ENCODE measurements at regions not wholly inside any gene's neighbourhood (a gene's known extent, or its start where the extent isn't known, plus 50 kb on each side); places are given as distances from the start of the nearest gene placed in this dataset.
"Not testable (repeated sequence)": the region's sequence is repeated elsewhere in the genome, so short reads cannot be mapped to it uniquely, and the experiment has no call there.

DNA sequence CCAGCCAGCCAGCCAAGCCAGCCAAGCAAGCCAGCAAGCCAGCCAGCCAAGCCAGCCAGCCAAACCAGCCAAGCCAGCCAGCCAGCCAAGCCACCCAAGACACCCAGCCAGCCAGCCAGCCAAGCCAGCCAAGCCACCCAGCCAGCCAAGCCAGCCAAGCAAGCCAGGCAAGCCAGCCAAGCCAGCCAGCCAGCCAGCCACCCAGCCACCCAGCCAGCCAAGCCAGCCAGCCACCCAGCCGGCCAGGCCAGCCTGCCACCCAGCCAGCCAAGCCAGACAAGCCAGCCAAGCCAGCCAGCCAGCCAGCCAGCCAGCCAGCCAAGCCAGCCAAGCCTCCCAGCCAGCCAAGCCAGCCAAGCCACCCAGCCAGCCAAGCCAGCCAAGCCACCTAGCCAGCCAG is 333.6 kb upstream of the PLGLB2 start:
- 49% methylated on average over 1 of the region's 1 CpG for WGBS
- H3K27me3 ChIP-seq (ENCODE audit: control insufficient read depth in 4 of 4, insufficient read depth in 4 of 4, low read length in 3 of 4); H3K4me1 ChIP-seq (ENCODE audit: control insufficient read depth in 4 of 4, insufficient read depth in 4 of 4, low read length in 3 of 4); H3K36me3 ChIP-seq (ENCODE audit: control insufficient read depth in 4 of 4, insufficient read depth in 3 of 4, low read depth in 1 of 4, low read length in 3 of 4); H3K9ac ChIP-seq (ENCODE audit: low read depth in 1 of 2, low read length in 2 of 2); H3K4me3 ChIP-seq (ENCODE audit: low read depth in 1 of 3, low read length in 3 of 3); H3K9me3 ChIP-seq (ENCODE audit: control insufficient read depth in 4 of 4, low read length in 3 of 4); DNase-seq (ENCODE audit: low spot score); H3K27ac ChIP-seq (ENCODE audit: low read depth in 1 of 2, low read length in 2 of 2): not testable (repeated sequence)

DNA sequence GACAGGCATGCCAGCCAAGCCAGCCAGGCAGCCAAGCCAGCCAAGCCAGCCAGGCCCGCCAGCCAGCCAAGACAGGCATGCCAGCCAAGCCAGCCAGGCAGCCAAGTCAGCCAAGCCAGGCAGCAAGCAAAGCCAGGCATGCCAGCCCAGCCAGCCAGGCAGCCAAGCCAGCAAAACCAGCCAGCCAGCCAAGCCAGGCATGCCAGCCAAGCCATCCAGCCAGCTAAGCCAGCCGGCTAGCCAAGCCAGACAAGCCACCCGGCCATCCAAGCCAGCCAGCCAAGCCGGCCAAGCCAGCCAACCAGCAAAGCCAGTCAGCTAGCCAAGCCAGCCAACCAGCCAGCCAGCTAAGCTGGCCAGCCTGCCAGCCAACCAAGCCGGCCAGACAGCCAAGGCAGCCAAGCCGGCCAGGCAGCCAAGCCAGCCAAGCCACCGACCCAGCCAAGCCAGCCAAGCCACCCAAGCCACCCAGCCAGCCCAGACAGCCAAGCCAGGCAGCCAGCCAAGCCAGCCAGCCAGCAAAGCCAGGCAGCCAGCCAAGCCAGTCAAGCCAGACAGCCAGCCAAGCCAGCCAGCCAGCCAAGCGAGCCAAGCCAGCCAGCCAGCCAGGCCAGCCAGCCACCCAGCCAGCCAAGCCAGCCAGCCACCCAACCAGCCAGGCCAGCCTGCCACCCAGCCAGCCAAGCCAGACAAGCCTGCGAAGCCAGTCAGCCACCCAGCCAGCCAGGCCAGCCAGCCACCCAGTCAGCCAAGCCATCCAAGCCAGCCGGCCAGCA is 332.9 kb upstream of the PLGLB2 start:
- H3K27me3 ChIP-seq (ENCODE audit: control insufficient read depth in 4 of 4, insufficient read depth in 4 of 4, low read length in 3 of 4); H3K36me3 ChIP-seq (ENCODE audit: control insufficient read depth in 4 of 4, insufficient read depth in 3 of 4, low read depth in 1 of 4, low read length in 3 of 4); H3K9me3 ChIP-seq (ENCODE audit: control insufficient read depth in 4 of 4, low read length in 3 of 4); H3K9ac ChIP-seq (ENCODE audit: low read depth in 1 of 2, low read length in 2 of 2); DNase-seq (ENCODE audit: low spot score); H3K27ac ChIP-seq (ENCODE audit: low read depth in 1 of 2, low read length in 2 of 2); H3K4me3 ChIP-seq (ENCODE audit: low read depth in 1 of 3, low read length in 3 of 3); H3K4me1 ChIP-seq (ENCODE audit: control insufficient read depth in 4 of 4, insufficient read depth in 4 of 4, low read length in 3 of 4): not testable (repeated sequence)
- WGBS = 80% methylated on average over 9 of the region's 10 CpGs

DNA sequence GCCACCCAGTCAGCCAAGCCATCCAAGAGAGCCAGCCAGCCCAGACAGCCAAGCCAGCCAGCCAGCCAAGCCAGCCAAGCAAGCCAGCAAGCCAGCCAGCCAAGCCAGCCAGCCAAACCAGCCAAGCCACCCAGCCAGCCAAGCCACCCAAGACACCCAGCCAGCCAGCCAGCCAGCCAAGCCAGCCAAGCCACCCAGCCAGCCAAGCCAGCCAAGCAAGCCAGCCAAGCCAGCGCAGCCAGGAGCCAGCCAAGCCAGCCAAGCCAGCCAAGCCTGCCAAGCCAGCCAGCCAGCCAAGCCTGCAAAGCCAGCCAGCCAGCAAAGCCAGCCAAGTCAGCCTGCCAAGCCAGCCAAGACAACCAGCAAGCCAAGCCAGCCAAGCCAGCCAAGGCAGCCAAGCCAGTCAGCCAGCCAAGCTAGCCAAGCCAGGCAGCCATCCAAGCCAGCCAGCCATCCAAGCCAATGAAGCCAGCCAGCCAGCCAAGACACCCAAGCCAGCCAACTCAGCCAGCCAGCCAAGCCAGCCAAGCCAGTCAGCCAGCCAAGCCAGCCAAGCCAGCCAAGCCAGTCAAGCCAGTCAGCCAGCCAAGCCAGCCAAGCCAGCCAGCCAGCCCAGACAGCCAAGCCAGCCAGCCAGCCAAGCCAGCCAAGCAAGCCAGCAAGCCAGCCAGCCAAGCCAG is 332.2 kb upstream of the PLGLB2 start:
- not testable (repeated sequence) for H3K27ac ChIP-seq (ENCODE audit: low read depth in 1 of 2, low read length in 2 of 2)
- 51% methylated on average over 1 of the region's 1 CpG for WGBS
- peak; percentile 34 for DNase-seq (ENCODE audit: low spot score)

DNA sequence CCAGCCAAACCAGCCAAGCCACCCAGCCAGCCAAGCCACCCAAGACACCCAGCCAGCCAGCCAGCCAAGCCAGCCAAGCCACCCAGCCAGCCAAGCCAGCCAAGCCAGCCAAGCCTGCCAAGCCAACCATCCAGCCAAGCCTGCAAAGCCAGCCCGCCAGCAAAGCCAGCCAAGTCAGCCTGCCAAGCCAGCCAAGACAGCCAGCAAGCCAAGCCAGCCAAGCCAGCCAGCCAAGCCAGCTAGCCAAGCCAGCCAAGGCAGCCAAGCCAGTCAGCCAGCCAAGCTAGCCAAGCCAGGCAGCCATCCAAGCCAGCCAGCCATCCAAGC is 331.7 kb upstream of the PLGLB2 start:
- WGBS = 83% methylated on average over 1 of the region's 1 CpG
- not testable (repeated sequence) for H3K27ac ChIP-seq (ENCODE audit: low read depth in 1 of 2, low read length in 2 of 2); H3K9ac ChIP-seq (ENCODE audit: low read depth in 1 of 2, low read length in 2 of 2); H3K27me3 ChIP-seq (ENCODE audit: control insufficient read depth in 4 of 4, insufficient read depth in 4 of 4, low read length in 3 of 4); H3K4me1 ChIP-seq (ENCODE audit: control insufficient read depth in 4 of 4, insufficient read depth in 4 of 4, low read length in 3 of 4); H3K36me3 ChIP-seq (ENCODE audit: control insufficient read depth in 4 of 4, insufficient read depth in 3 of 4, low read depth in 1 of 4, low read length in 3 of 4); DNase-seq (ENCODE audit: low spot score); H3K9me3 ChIP-seq (ENCODE audit: control insufficient read depth in 4 of 4, low read length in 3 of 4); H3K4me3 ChIP-seq (ENCODE audit: low read depth in 1 of 3, low read length in 3 of 3)

More for the DNA sequence above, 332.2 kb upstream of the PLGLB2 start:
- H3K4me1 ChIP-seq (ENCODE audit: control insufficient read depth in 4 of 4, insufficient read depth in 4 of 4, low read length in 3 of 4); H3K4me3 ChIP-seq (ENCODE audit: low read depth in 1 of 3, low read length in 3 of 3); H3K36me3 ChIP-seq (ENCODE audit: control insufficient read depth in 4 of 4, insufficient read depth in 3 of 4, low read depth in 1 of 4, low read length in 3 of 4); H3K9me3 ChIP-seq (ENCODE audit: control insufficient read depth in 4 of 4, low read length in 3 of 4); H3K27me3 ChIP-seq (ENCODE audit: control insufficient read depth in 4 of 4, insufficient read depth in 4 of 4, low read length in 3 of 4); H3K9ac ChIP-seq (ENCODE audit: low read depth in 1 of 2, low read length in 2 of 2): not testable (repeated sequence)

DNA sequence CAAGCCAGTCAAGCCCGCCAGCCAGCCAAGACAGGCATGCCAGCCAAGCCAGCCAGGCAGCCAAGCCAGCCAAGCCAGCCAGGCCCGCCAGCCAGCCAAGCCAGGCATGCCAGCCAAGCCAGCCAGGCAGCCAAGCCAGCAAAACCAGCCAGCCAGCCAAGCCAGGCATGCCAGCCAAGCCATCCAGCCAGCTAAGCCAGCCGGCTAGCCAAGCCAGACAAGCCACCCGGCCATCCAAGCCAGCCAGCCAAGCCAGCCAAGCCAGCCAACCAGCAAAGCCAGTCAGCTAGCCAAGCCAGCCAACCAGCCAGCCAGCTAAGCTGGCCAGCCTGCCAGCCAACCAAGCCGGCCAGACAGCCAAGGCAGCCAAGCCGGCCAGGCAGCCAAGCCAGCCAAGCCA is 330.7 kb upstream of the PLGLB2 start:
- not testable (repeated sequence) for H3K9me3 ChIP-seq (ENCODE audit: control insufficient read depth in 4 of 4, low read length in 3 of 4); H3K27ac ChIP-seq (ENCODE audit: low read depth in 1 of 2, low read length in 2 of 2); DNase-seq (ENCODE audit: low spot score); H3K9ac ChIP-seq (ENCODE audit: low read depth in 1 of 2, low read length in 2 of 2); H3K27me3 ChIP-seq (ENCODE audit: control insufficient read depth in 4 of 4, insufficient read depth in 4 of 4, low read length in 3 of 4); H3K4me1 ChIP-seq (ENCODE audit: control insufficient read depth in 4 of 4, insufficient read depth in 4 of 4, low read length in 3 of 4); H3K36me3 ChIP-seq (ENCODE audit: control insufficient read depth in 4 of 4, insufficient read depth in 3 of 4, low read depth in 1 of 4, low read length in 3 of 4); H3K4me3 ChIP-seq (ENCODE audit: low read depth in 1 of 3, low read length in 3 of 3)
- WGBS = 81% methylated on average over 3 of the region's 6 CpGs

DNA sequence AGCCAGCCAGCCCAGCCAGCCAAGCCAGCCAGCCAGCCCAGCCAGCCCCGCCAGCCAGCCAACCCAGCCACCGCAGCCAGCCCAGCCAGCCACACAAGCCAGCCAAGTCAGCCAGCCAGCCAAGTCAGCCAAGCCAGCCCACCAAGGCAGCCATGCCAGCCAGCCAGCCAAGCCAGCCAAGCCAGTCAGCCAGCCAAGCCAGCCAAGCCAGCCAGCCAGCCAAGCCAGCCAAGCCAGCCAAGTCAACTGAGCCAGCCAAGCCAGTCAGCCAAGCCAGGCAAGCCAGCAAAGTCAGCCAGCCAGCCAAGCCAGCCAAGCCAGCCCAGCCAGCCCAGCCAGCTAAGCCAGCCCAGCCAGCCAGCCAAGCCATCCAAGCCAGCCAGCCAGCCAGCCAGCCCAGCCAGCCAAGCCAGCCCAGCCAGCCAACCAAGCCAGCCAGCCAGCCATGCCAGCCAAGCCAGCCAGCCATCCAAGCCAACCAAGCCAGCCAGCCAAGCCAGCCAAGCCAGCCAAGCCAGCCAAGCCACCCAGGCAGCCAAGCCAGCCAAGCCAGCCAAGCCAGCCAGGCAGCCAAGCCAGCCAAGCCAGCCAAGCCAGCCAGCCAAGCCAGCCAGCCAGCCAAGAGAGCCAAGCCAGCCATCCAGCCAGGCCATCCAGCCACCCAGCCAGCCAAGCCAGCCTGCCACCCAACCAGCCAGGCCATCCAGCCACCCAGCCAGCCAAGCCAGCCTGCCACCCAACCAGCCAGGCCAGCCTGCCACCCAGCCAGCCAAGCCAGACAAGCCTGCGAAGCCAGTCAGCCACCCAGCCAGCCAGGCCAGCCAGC is 329.9 kb upstream of the PLGLB2 start:
- DNase-seq (ENCODE audit: low spot score) = peak; percentile 35
- 93% methylated on average over 3 of the region's 3 CpGs for WGBS

DNA sequence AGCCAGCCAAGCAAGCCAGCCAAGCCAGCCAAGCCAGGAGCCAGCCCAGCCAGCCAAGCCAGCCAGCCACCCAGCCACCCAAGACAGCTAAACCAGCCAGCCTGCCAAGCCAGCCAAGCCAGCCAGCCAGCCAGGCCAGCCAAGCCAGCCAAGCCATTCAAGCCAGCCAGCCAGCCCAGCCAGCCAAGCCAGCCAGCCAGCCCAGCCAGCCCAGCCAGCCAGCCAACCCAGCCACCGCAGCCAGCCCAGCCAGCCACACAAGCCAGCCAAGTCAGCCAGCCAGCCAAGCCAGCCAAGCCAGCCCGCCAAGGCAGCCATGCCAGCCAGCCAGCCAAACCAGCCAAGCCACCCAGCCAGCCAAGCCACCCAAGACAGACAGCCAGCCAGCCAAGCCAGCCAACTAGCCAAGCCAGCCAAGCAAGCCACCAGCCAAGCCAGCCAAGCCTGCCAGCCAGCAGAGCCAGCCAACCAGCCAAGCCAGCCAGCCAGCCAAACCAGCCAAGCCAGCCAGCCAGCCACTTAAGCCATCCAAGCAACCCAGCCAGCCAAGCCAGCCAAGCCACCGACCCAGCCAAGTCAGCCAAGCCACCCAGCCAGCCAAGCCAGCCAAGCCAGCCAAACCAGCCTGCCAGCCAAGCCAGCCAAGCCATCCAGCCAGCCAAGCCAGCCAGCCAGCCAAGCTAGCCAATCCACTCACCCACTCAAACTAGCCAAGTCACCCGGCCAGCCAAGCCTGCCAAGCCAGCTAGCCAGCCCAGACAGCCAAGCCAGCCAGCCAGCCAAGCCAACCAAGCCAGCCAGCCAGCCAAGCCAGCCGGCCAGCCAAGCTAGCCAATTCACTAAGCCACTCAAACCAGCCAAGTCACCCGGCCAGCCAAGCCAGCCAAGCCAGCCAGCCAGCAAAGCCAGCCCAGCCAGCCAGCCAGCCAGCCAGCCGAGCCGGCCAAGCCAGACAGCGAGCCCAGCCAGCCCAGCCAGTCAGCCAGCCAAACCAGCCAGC is 328.8 kb upstream of the PLGLB2 start:
- not testable (repeated sequence) for DNase-seq (ENCODE audit: low spot score); H3K9ac ChIP-seq (ENCODE audit: low read depth in 1 of 2, low read length in 2 of 2); H3K27me3 ChIP-seq (ENCODE audit: control insufficient read depth in 4 of 4, insufficient read depth in 4 of 4, low read length in 3 of 4); H3K9me3 ChIP-seq (ENCODE audit: control insufficient read depth in 4 of 4, low read length in 3 of 4); H3K4me1 ChIP-seq (ENCODE audit: control insufficient read depth in 4 of 4, insufficient read depth in 4 of 4, low read length in 3 of 4); H3K4me3 ChIP-seq (ENCODE audit: low read depth in 1 of 3, low read length in 3 of 3); H3K36me3 ChIP-seq (ENCODE audit: control insufficient read depth in 4 of 4, insufficient read depth in 3 of 4, low read depth in 1 of 4, low read length in 3 of 4); H3K27ac ChIP-seq (ENCODE audit: low read depth in 1 of 2, low read length in 2 of 2)
- 75% methylated on average over 6 of the region's 9 CpGs for WGBS

More for the DNA sequence above, 329.9 kb upstream of the PLGLB2 start:
- H3K9me3 ChIP-seq (ENCODE audit: control insufficient read depth in 4 of 4, low read length in 3 of 4); H3K36me3 ChIP-seq (ENCODE audit: control insufficient read depth in 4 of 4, insufficient read depth in 3 of 4, low read depth in 1 of 4, low read length in 3 of 4); H3K27ac ChIP-seq (ENCODE audit: low read depth in 1 of 2, low read length in 2 of 2); H3K4me3 ChIP-seq (ENCODE audit: low read depth in 1 of 3, low read length in 3 of 3); H3K27me3 ChIP-seq (ENCODE audit: control insufficient read depth in 4 of 4, insufficient read depth in 4 of 4, low read length in 3 of 4); H3K9ac ChIP-seq (ENCODE audit: low read depth in 1 of 2, low read length in 2 of 2); H3K4me1 ChIP-seq (ENCODE audit: control insufficient read depth in 4 of 4, insufficient read depth in 4 of 4, low read length in 3 of 4): not testable (repeated sequence)
